ENCODE measurements at regions not wholly inside any gene's neighbourhood (a gene's known extent, or its start where the extent isn't known, plus 50 kb on each side); places are given as distances from the start of the nearest gene placed in this dataset.
"Not testable (repeated sequence)": the region's sequence is repeated elsewhere in the genome, so short reads cannot be mapped to it uniquely, and the experiment has no call there.

- TF ChIP-seq CTCF (IDR thresholded peaks at IDR 0.05; ENCODE audit: insufficient read depth, low read length, poor library complexity, severe bottlenecking): no peak
- Histone ChIP-seq H3K4me3 (ENCODE audit: low read depth, low read length) (no peak overlapping the region), H3K36me3 (ENCODE audit: control insufficient read depth, insufficient read depth, low read length) (no peaks in the 10 kb centered on the region), H3K27me3 (ENCODE audit: control insufficient read depth, insufficient read depth, low read length) (no peaks in the 10 kb centered on the region)
- DNase-seq (ENCODE audit: low read depth): no peak
These were observed 629.6 kb upstream of the VRK2 start for GRCh38 chr2:57417007-57417406.

- H3K36me3 ChIP-seq (ENCODE audit: control insufficient read depth, insufficient read depth, low read length); DNase-seq (ENCODE audit: low read depth); H3K4me3 ChIP-seq (ENCODE audit: low read depth, low read length): not testable (repeated sequence)
These were observed 627.7 kb upstream of the VRK2 start for GRCh38 chr2:57418859-57419346.

DNA sequence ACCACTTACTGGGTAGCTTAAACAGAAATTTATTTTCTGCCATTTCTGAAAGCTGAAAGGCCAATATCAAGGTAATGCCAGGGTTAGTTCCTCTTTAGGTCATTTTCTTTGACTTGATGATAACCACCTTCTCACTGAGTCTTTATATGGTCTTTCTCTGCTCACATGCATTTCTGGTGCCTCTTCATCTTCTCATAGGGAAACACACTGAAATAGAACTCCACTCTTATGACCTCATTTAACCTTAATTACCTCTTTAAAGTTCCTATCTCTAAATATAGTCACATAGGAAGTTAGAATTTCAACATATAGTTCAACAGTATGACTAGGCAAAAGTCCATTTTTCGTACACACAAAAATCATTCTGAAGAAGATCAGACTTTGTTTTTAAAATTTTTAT is 616.8 kb upstream of the VRK2 start:
- H3K27me3 ChIP-seq (ENCODE audit: control insufficient read depth, insufficient read depth, low read length): no peaks in the 10 kb centered on the region
- no peaks in the 10 kb centered on the region for H3K36me3 ChIP-seq (ENCODE audit: control insufficient read depth, insufficient read depth, low read length)
- no peak for DNase-seq (ENCODE audit: low read depth)
- no peak overlapping the region for H3K4me3 ChIP-seq (ENCODE audit: low read depth, low read length)
- no peak for TF ChIP-seq CTCF (IDR thresholded peaks at IDR 0.05; ENCODE audit: insufficient read depth, low read length, poor library complexity, severe bottlenecking)

More at GRCh38 chr2:57418859-57419346, 627.7 kb upstream of the VRK2 start:
- not testable (repeated sequence) for H3K27me3 ChIP-seq (ENCODE audit: control insufficient read depth, insufficient read depth, low read length)

DNA sequence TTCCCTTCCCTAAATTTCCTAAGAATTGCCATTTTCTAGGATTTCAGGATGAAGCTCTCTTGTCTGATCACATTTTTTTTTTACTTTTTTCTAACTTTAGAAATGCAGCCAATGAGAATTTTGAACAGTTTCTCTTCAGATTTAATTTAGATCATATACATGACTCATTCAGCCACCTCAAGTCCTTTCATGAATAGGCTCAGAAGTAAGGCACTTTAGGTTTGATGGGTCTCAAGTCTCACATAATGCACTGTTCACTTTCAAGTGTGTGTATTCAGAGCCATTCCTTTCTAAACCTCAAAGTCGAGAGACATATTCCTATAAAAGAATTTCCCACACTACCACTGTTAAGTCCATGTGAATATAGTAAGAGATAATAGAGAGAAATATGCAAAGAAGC is 614.1 kb upstream of the VRK2 start:
- DNase-seq (ENCODE audit: low read depth): no peak

GRCh38 chr2:57434441-57434840 is 612.2 kb upstream of the VRK2 start:
- no peaks in the 10 kb centered on the region for H3K36me3 ChIP-seq (ENCODE audit: control insufficient read depth, insufficient read depth, low read length)
- DNase-seq (ENCODE audit: low read depth): no peak
- no peak for TF ChIP-seq CTCF (IDR thresholded peaks at IDR 0.05; ENCODE audit: insufficient read depth, low read length, poor library complexity, severe bottlenecking)
- no peaks in the 10 kb centered on the region for H3K27me3 ChIP-seq (ENCODE audit: control insufficient read depth, insufficient read depth, low read length)
- H3K4me3 ChIP-seq (ENCODE audit: low read depth, low read length): no peak overlapping the region

More for the DNA sequence above, 614.1 kb upstream of the VRK2 start:
- Histone ChIP-seq H3K27me3 (ENCODE audit: control insufficient read depth, insufficient read depth, low read length) (no peaks in the 10 kb centered on the region), H3K36me3 (ENCODE audit: control insufficient read depth, insufficient read depth, low read length) (no peaks in the 10 kb centered on the region), H3K4me3 (ENCODE audit: low read depth, low read length) (no peak overlapping the region)
- no peak for TF ChIP-seq CTCF (IDR thresholded peaks at IDR 0.05; ENCODE audit: insufficient read depth, low read length, poor library complexity, severe bottlenecking)

GRCh38 chr2:57434972-57435371 is 611.6 kb upstream of the VRK2 start:
- DNase-seq (ENCODE audit: low read depth): no peak

More at GRCh38 chr2:57434972-57435371, 611.6 kb upstream of the VRK2 start:
- TF ChIP-seq CTCF (IDR thresholded peaks at IDR 0.05; ENCODE audit: insufficient read depth, low read length, poor library complexity, severe bottlenecking): no peak
- H3K36me3 ChIP-seq (ENCODE audit: control insufficient read depth, insufficient read depth, low read length): no peaks in the 10 kb centered on the region
- H3K27me3 ChIP-seq (ENCODE audit: control insufficient read depth, insufficient read depth, low read length): no peaks in the 10 kb centered on the region
- H3K4me3 ChIP-seq (ENCODE audit: low read depth, low read length): no peak overlapping the region
